ENCODE measurements at regions not wholly inside any gene's neighbourhood (a gene's known extent, or its start where the extent isn't known, plus 50 kb on each side); places are given as distances from the start of the nearest gene placed in this dataset.

- ATAC-seq = no peak
- no peak for DNase-seq
- ChIA-PET CTCF (no interaction called here), POLR2A (no interaction called here)
- Mint-ChIP-seq H3K4me3 (no peak overlapping the region), H3K27me3 (peaks cover 3% of the 10 kb centered on the region), H3K27ac (no peak overlapping the region), H3K9me3 (ENCODE audit: low read depth) (no peaks in the 10 kb centered on the region), H3K4me1 (peaks cover 15% of the 10 kb centered on the region), H3K36me3 (ENCODE audit: low read depth) (no peaks in the 10 kb centered on the region)
- intact Hi-C loops (cut with DNase I, micrococcal nuclease) = loop anchor here in 1 of 2 experiments (5.0 kb wide), 1 partner anchor 480 kb away; no protein-coding TSS in a partner anchor
Observed at GRCh38 chr13:73222627-73223305, 164.0 kb downstream of the KLF5 start.

GRCh38 chr13:73220966-73221720 is 162.3 kb downstream of the KLF5 start:
- Mint-ChIP-seq H3K9me3 (ENCODE audit: low read depth) (no peaks in the 10 kb centered on the region), H3K4me1 (peaks cover 19% of the 10 kb centered on the region), H3K36me3 (ENCODE audit: low read depth) (no peaks in the 10 kb centered on the region), H3K4me3 (no peak overlapping the region), H3K27me3 (no peaks in the 10 kb centered on the region), H3K27ac (no peak overlapping the region)
- no peak for ATAC-seq
- ChIA-PET CTCF (no interaction called here), POLR2A (no interaction called here)
- intact Hi-C loops (cut with DNase I, micrococcal nuclease) = loop anchor here in 1 of 2 experiments (5.0 kb wide), 1 partner anchor 481 kb away; no protein-coding TSS in a partner anchor
- no peak for DNase-seq

GRCh38 chr13:73218181-73218580 is 159.4 kb downstream of the KLF5 start:
- no peaks in the 10 kb centered on the region for H3K9me3 Mint-ChIP-seq (ENCODE audit: low read depth)
- H3K27me3 Mint-ChIP-seq = no peaks in the 10 kb centered on the region
- no peak overlapping the region for H3K27ac Mint-ChIP-seq
- DNase-seq (no peak), ATAC-seq (no peak)
- intact Hi-C loops (cut with DNase I, micrococcal nuclease) = no loop called here
- H3K36me3 Mint-ChIP-seq (ENCODE audit: low read depth) = no peaks in the 10 kb centered on the region
- ChIA-PET CTCF (no interaction called here), POLR2A (no interaction called here)
- no peak overlapping the region for H3K4me3 Mint-ChIP-seq
- peaks cover 9% of the 10 kb centered on the region for H3K4me1 Mint-ChIP-seq

- Mint-ChIP-seq H3K27ac (no peak overlapping the region), H3K4me1 (peaks cover 13% of the 10 kb centered on the region), H3K9me3 (ENCODE audit: low read depth) (no peaks in the 10 kb centered on the region), H3K4me3 (no peak overlapping the region), H3K36me3 (ENCODE audit: low read depth) (no peaks in the 10 kb centered on the region), H3K27me3 (no peaks in the 10 kb centered on the region)
- DNase-seq (no peak), ATAC-seq (no peak)
- ChIA-PET CTCF (no interaction called here), POLR2A (no interaction called here)
- intact Hi-C loops (cut with DNase I, micrococcal nuclease) = no loop called here
Observed at GRCh38 chr13:73216381-73216831, 157.6 kb downstream of the KLF5 start.

GRCh38 chr13:73215823-73216222 is 157.0 kb downstream of the KLF5 start:
- H3K36me3 Mint-ChIP-seq (ENCODE audit: low read depth) = no peaks in the 10 kb centered on the region
- intact Hi-C loops (cut with DNase I, micrococcal nuclease) = no loop called here
- no peak overlapping the region for H3K4me3 Mint-ChIP-seq
- H3K4me1 Mint-ChIP-seq = peaks cover 13% of the 10 kb centered on the region
- ATAC-seq (no peak), DNase-seq (no peak)
- CTCF ChIA-PET = interaction anchor here (1.0 kb wide), 1 partner anchor 15 kb away, joined by 3 read pairs; no protein-coding TSS in a partner anchor
- no peaks in the 10 kb centered on the region for H3K27me3 Mint-ChIP-seq
- H3K9me3 Mint-ChIP-seq (ENCODE audit: low read depth) = no peaks in the 10 kb centered on the region
- POLR2A ChIA-PET = no interaction called here
- H3K27ac Mint-ChIP-seq = no peak overlapping the region

- no peak for ATAC-seq
- Mint-ChIP-seq H3K9me3 (ENCODE audit: low read depth) (no peaks in the 10 kb centered on the region), H3K4me1 (peaks cover 18% of the 10 kb centered on the region), H3K27me3 (no peaks in the 10 kb centered on the region), H3K4me3 (no peak overlapping the region), H3K27ac (peak overlapping the region; percentile 29), H3K36me3 (ENCODE audit: low read depth) (no peaks in the 10 kb centered on the region)
- ChIA-PET CTCF (no interaction called here), POLR2A (no interaction called here)
- intact Hi-C loops (cut with DNase I, micrococcal nuclease) = no loop called here
- no peak for DNase-seq
Observed at GRCh38 chr13:73212482-73212881, 153.7 kb downstream of the KLF5 start.

GRCh38 chr13:73210218-73210883 is 151.5 kb downstream of the KLF5 start:
- Mint-ChIP-seq H3K4me3 (no peak overlapping the region), H3K27ac (no peak overlapping the region), H3K36me3 (ENCODE audit: low read depth) (no peaks in the 10 kb centered on the region), H3K9me3 (ENCODE audit: low read depth) (no peaks in the 10 kb centered on the region), H3K27me3 (no peaks in the 10 kb centered on the region), H3K4me1 (peaks cover 12% of the 10 kb centered on the region)
- intact Hi-C loops (cut with DNase I, micrococcal nuclease) = no loop called here
- ATAC-seq (no peak), DNase-seq (no peak)
- ChIA-PET POLR2A (no interaction called here), CTCF (interaction anchor here (0.6 kb wide), 1 partner anchor 76 kb away, joined by 4 read pairs; no protein-coding TSS in a partner anchor)

- Mint-ChIP-seq H3K27ac (no peak overlapping the region), H3K36me3 (ENCODE audit: low read depth) (no peaks in the 10 kb centered on the region), H3K4me3 (no peak overlapping the region), H3K27me3 (peaks cover 8% of the 10 kb centered on the region), H3K9me3 (ENCODE audit: low read depth) (no peaks in the 10 kb centered on the region), H3K4me1 (no peaks in the 10 kb centered on the region)
- POLR2A ChIA-PET = no interaction called here
- ATAC-seq (no peak), DNase-seq (no peak)
- CTCF ChIA-PET = no interaction called here
- intact Hi-C loops (cut with DNase I, micrococcal nuclease) = no loop called here
Observed at GRCh38 chr13:73204952-73205351, 146.1 kb downstream of the KLF5 start.

GRCh38 chr13:73201626-73202025 is 142.8 kb downstream of the KLF5 start:
- H3K9me3 Mint-ChIP-seq (ENCODE audit: low read depth) = no peaks in the 10 kb centered on the region
- H3K27me3 Mint-ChIP-seq = peaks cover 10% of the 10 kb centered on the region
- no peak for DNase-seq
- H3K36me3 Mint-ChIP-seq (ENCODE audit: low read depth) = no peaks in the 10 kb centered on the region
- CTCF ChIA-PET = no interaction called here
- no peak overlapping the region for H3K27ac Mint-ChIP-seq
- no peak overlapping the region for H3K4me3 Mint-ChIP-seq
- intact Hi-C loops (cut with DNase I, micrococcal nuclease) = no loop called here
- ATAC-seq = no peak
- no peaks in the 10 kb centered on the region for H3K4me1 Mint-ChIP-seq
- POLR2A ChIA-PET = no interaction called here

GRCh38 chr13:73198991-73199411 is 140.2 kb downstream of the KLF5 start:
- peaks cover 15% of the 10 kb centered on the region for H3K27me3 Mint-ChIP-seq
- no peak overlapping the region for H3K27ac Mint-ChIP-seq
- H3K9me3 Mint-ChIP-seq (ENCODE audit: low read depth) = no peaks in the 10 kb centered on the region
- intact Hi-C loops (cut with DNase I, micrococcal nuclease) = no loop called here
- no peaks in the 10 kb centered on the region for H3K36me3 Mint-ChIP-seq (ENCODE audit: low read depth)
- no peaks in the 10 kb centered on the region for H3K4me1 Mint-ChIP-seq
- ATAC-seq (no peak), DNase-seq (no peak)
- POLR2A ChIA-PET = no interaction called here
- CTCF ChIA-PET = no interaction called here
- H3K4me3 Mint-ChIP-seq = no peak overlapping the region

GRCh38 chr13:73195091-73195490 is 136.3 kb downstream of the KLF5 start:
- ATAC-seq = no peak

GRCh38 chr13:73194310-73194709 is 135.5 kb downstream of the KLF5 start:
- no peak overlapping the region for H3K27ac Mint-ChIP-seq
- POLR2A ChIA-PET = no interaction called here
- intact Hi-C loops (cut with DNase I, micrococcal nuclease) = no loop called here
- H3K4me3 Mint-ChIP-seq = no peak overlapping the region
- H3K27me3 Mint-ChIP-seq = peaks cover 12% of the 10 kb centered on the region
- H3K9me3 Mint-ChIP-seq (ENCODE audit: low read depth) = no peaks in the 10 kb centered on the region
- H3K4me1 Mint-ChIP-seq = no peaks in the 10 kb centered on the region
- CTCF ChIA-PET = no interaction called here
- ATAC-seq (no peak), DNase-seq (no peak)
- H3K36me3 Mint-ChIP-seq (ENCODE audit: low read depth) = no peaks in the 10 kb centered on the region

More at GRCh38 chr13:73195091-73195490, 136.3 kb downstream of the KLF5 start:
- DNase-seq = no peak
- intact Hi-C loops (cut with DNase I, micrococcal nuclease) = no loop called here
- ChIA-PET POLR2A (no interaction called here), CTCF (no interaction called here)
- Mint-ChIP-seq H3K36me3 (ENCODE audit: low read depth) (no peaks in the 10 kb centered on the region), H3K27me3 (peaks cover 12% of the 10 kb centered on the region), H3K4me3 (no peak overlapping the region), H3K27ac (no peak overlapping the region), H3K9me3 (ENCODE audit: low read depth) (no peaks in the 10 kb centered on the region), H3K4me1 (no peaks in the 10 kb centered on the region)
